Liver (tissue), 8 donors: ENCODE measurements at regions not wholly inside any gene's neighbourhood (a gene's known extent, or its start where the extent isn't known, plus 50 kb on each side); places are given as distances from the start of the nearest gene placed in this dataset.

Experiments
- DNase-seq: peaks from one replicate; pipeline ENCODE4 v3.0.0-alpha.2; 2017; ENCODE audit warnings: low spot score
- H3K27ac ChIP-seq, 2 donors: one replicate each; pipeline ENCODE4 v1.7.0; 2013; ENCODE audit warnings: inconsistent platforms in 2 of 2, low read length in 2 of 2, control low read depth in 1 of 2, low read depth in 1 of 2, mild to moderate bottlenecking in 1 of 2
- H3K27me3 ChIP-seq, 4 donors: one replicate each; pipeline versions ENCODE4 v1.6.1 to v1.7.0; 2013; ENCODE audit warnings: low read length in 3 of 4, inconsistent platforms in 1 of 4, mild to moderate bottlenecking in 1 of 4, moderate library complexity in 1 of 4; ENCODE audit not compliant: control insufficient read depth in 4 of 4, insufficient read depth in 4 of 4
- H3K36me3 ChIP-seq, 4 donors: one replicate each; pipeline versions ENCODE4 v1.6.1 to v1.7.0; 2013; ENCODE audit warnings: low read length in 3 of 4, mild to moderate bottlenecking in 3 of 4, low read depth in 1 of 4, moderate library complexity in 1 of 4; ENCODE audit not compliant: control insufficient read depth in 4 of 4, insufficient read depth in 3 of 4
- H3K4me1 ChIP-seq, 4 donors: one replicate each; pipeline versions ENCODE4 v1.6.1 to v1.7.0; 2013; ENCODE audit warnings: low read length in 3 of 4, mild to moderate bottlenecking in 3 of 4, moderate library complexity in 1 of 4; ENCODE audit not compliant: control insufficient read depth in 4 of 4, insufficient read depth in 4 of 4
- H3K4me3 ChIP-seq, 3 donors: one replicate each; pipeline versions ENCODE4 v1.6.1 to v1.7.0; 2013; ENCODE audit warnings: low read length in 3 of 3, control low read depth in 1 of 3, low read depth in 1 of 3, mild to moderate bottlenecking in 1 of 3
- H3K9ac ChIP-seq, 2 donors: one replicate each; pipeline ENCODE4 v1.7.0; 2013; ENCODE audit warnings: low read length in 2 of 2, mild to moderate bottlenecking in 2 of 2, moderate library complexity in 2 of 2, control low read depth in 1 of 2, low read depth in 1 of 2
- H3K9me3 ChIP-seq, 4 donors: one replicate each; pipeline versions ENCODE4 v1.6.1 to v1.7.0; 2013; ENCODE audit warnings: low read length in 3 of 4; ENCODE audit not compliant: control insufficient read depth in 4 of 4
- ATF3 ChIP-seq: IDR thresholded peaks from 2 replicates; pipeline ENCODE4 v1.6.1; 2016; ENCODE audit warnings: antibody characterized with exemption
- CTCF ChIP-seq: fragments of 150-350 bp; IDR thresholded peaks from 2 replicates; pipeline ENCODE4 v1.5.1; 2017; ENCODE audit warnings: improper control_type of control experiment, low read depth, low read length; ENCODE audit not compliant: missing input control
- EGR1 ChIP-seq, 2 donors: IDR thresholded peaks; 2 replicates each; pipeline ENCODE4 v1.6.1; 2016 to 2018; ENCODE audit warnings: antibody characterized with exemption in 2 of 2, low read depth in 2 of 2
- FOXA1 ChIP-seq: IDR thresholded peaks from 2 replicates; pipeline ENCODE4 v1.6.1; 2016; ENCODE audit warnings: antibody characterized with exemption
- FOXA2 ChIP-seq: IDR thresholded peaks from 2 replicates; pipeline ENCODE4 v1.6.1; 2016; ENCODE audit warnings: antibody characterized with exemption
- GABPA ChIP-seq, 2 donors: IDR thresholded peaks in 1 of 2; conservative IDR thresholded peaks in 1 of 2; 2 replicates each; pipeline ENCODE4 v1.6.1; 2016; ENCODE audit warnings: antibody characterized with exemption in 2 of 2, mild to moderate bottlenecking in 1 of 2, moderate library complexity in 1 of 2
- HNF4A ChIP-seq, 2 donors: conservative IDR thresholded peaks; 2 replicates each; pipeline ENCODE4 v1.6.1; 2016; ENCODE audit warnings: antibody characterized with exemption in 2 of 2, mild to moderate bottlenecking in 2 of 2
- HNF4G ChIP-seq: IDR thresholded peaks from 2 replicates; pipeline ENCODE4 v1.6.1; 2016; ENCODE audit warnings: antibody characterized with exemption
- JUND ChIP-seq, 2 donors: IDR thresholded peaks; 2 replicates each; pipeline ENCODE4 v1.6.1; 2016; ENCODE audit warnings: antibody characterized with exemption in 2 of 2
- MAX ChIP-seq: IDR thresholded peaks from 2 replicates; pipeline ENCODE4 v1.6.1; 2016; ENCODE audit warnings: antibody characterized with exemption
- NR2F2 ChIP-seq: IDR thresholded peaks from 2 replicates; pipeline ENCODE4 v1.6.1; 2016; ENCODE audit warnings: antibody characterized with exemption
- RAD21 ChIP-seq, 2 donors: IDR thresholded peaks; 2 replicates each; pipeline ENCODE4 v1.6.1; 2016; ENCODE audit warnings: antibody characterized with exemption in 2 of 2, mild to moderate bottlenecking in 2 of 2
- REST ChIP-seq: IDR thresholded peaks from 2 replicates; pipeline ENCODE4 v1.6.1; 2016; ENCODE audit warnings: antibody characterized with exemption, mild to moderate bottlenecking
- TAF1 ChIP-seq: conservative IDR thresholded peaks from 2 replicates; pipeline ENCODE4 v1.6.1; 2016; ENCODE audit warnings: antibody characterized with exemption, mild to moderate bottlenecking
- ZBTB33 ChIP-seq: IDR thresholded peaks from 2 replicates; pipeline ENCODE4 v1.6.1; 2016; ENCODE audit warnings: antibody characterized with exemption
- WGBS: extraction: QIAGEN DNeasy Blood & Tissue Kit; methylation state at CpG from one replicate; pipeline ENCODE4 v1.1.7; 2013; 5-methylcytosine and 5-hydroxymethylcytosine counted together
- donor health status: healthy.
- donor health status: healthy.
- donor health status: healthy.
- donor health status: healthy.
- donor health status: healthy.

- DNase-seq = no peak
- H3K4me3 ChIP-seq = no peak overlapping the region
- WGBS = 79% methylated on average over 3 of the region's 3 CpGs
- TF ChIP-seq HNF4G (no peak), ZBTB33 (no peak), GABPA (IDR thresholded peaks at IDR 0.05 in 1 of 2, conservative IDR thresholded peaks at IDR 0.05 in 1 of 2) (no peak), TAF1 (no peak), REST (no peak)
- no peaks in the 10 kb centered on the region for H3K9me3 ChIP-seq
- no peaks in the 10 kb centered on the region for H3K36me3 ChIP-seq
- H3K27me3 ChIP-seq = peaks cover 0 to 6% (median 0%) of the 10 kb centered on the region in 4 donors
- no peaks in the 10 kb centered on the region for H3K4me1 ChIP-seq
- no peak overlapping the region for H3K27ac ChIP-seq
- H3K9ac ChIP-seq = no peak overlapping the region
These were observed 583.9 kb upstream of the DIPK2B start for GRCh38 chrX:45784590-45784989.

DNA sequence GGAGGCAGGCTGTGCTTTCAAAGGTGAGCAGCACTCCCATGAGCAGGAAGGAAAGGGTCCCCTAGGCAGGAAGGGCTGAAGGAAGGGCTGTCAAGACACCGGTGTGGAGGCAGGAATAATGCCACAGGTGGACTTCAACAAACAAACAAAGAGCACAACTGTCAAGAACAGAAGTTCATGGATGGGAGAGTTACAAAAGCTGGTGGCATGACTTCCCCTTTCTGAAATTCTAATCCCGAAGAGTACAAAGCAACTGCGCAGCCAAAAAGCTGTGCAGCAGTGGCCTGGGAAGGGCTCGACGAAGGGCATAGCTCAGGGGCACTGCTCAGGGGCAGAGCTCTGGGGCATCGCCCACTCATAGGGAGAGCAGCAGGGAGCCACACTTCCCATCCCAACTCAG is 582.3 kb upstream of the DIPK2B start:
- H3K27ac ChIP-seq = no peak overlapping the region
- TF ChIP-seq MAX (no peak), FOXA1 (no peak), NR2F2 (no peak), EGR1 (IDR thresholded peaks at IDR 0.05; ENCODE audit: low read depth in 2 of 2) (no peak), JUND (IDR thresholded peaks at IDR 0.05) (no peak)
- H3K9me3 ChIP-seq = no peaks in the 10 kb centered on the region
- no peaks in the 10 kb centered on the region for H3K36me3 ChIP-seq
- no peak overlapping the region for H3K4me3 ChIP-seq
- no peak overlapping the region for H3K9ac ChIP-seq
- 87% methylated on average over 6 of the region's 6 CpGs for WGBS
- H3K27me3 ChIP-seq = peaks cover 0 to 6% (median 0%) of the 10 kb centered on the region in 4 donors
- no peaks in the 10 kb centered on the region for H3K4me1 ChIP-seq
- no peak for DNase-seq

DNA sequence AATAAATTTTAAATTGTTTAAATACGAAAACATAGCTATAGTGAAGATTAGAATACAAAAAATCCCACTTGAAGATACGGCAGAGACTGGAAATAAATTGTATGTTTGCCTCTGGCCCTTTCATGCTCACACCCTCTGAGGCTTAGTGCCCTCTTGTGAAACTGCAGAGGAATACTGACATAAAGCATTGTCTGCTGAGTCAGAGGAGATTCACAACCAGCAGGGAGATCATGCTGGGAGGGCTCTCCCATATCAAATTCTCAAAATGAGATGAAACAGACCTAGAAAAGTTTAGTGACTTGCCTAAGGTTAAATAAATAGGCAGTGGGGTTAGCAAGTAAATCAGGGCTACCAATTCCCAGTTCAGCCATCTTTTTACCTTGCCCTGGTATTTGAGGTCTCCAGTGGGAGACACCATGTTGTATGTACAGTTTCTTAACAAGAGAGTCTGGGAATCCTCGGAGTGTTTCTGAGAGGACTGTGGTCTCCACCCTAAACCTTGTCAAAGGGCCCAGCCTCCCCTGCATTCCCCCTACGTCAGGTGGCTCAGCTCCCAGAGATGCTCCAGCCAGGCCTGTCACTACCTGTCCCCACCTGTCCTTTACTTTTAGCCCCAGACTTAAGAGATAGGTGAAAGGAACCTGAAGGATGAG is 581.4 kb upstream of the DIPK2B start:
- no peaks in the 10 kb centered on the region for H3K9me3 ChIP-seq
- no peak for DNase-seq
- no peak overlapping the region for H3K9ac ChIP-seq
- WGBS = 56% methylated on average over 4 of the region's 4 CpGs
- no peak overlapping the region for H3K27ac ChIP-seq
- no peak overlapping the region for H3K4me3 ChIP-seq
- no peaks in the 10 kb centered on the region for H3K36me3 ChIP-seq
- no peaks in the 10 kb centered on the region for H3K4me1 ChIP-seq
- H3K27me3 ChIP-seq = peaks cover 0 to 4% (median 0%) of the 10 kb centered on the region in 4 donors
- TF ChIP-seq RAD21 (IDR thresholded peaks at IDR 0.05) (peak; percentile 70 to 72), GABPA (IDR thresholded peaks at IDR 0.05 in 1 of 2, conservative IDR thresholded peaks at IDR 0.05 in 1 of 2) (no peak), HNF4A (conservative IDR thresholded peaks at IDR 0.05) (no peak), EGR1 (IDR thresholded peaks at IDR 0.05; ENCODE audit: low read depth in 2 of 2) (no peak), FOXA2 (no peak), JUND (IDR thresholded peaks at IDR 0.05) (no peak), MAX (no peak), REST (no peak), CTCF (peak; percentile 17), ATF3 (no peak)
